ENCODE measurements at regions not wholly inside any gene's neighbourhood (a gene's known extent, or its start where the extent isn't known, plus 50 kb on each side); places are given as distances from the start of the nearest gene placed in this dataset.

DNA sequence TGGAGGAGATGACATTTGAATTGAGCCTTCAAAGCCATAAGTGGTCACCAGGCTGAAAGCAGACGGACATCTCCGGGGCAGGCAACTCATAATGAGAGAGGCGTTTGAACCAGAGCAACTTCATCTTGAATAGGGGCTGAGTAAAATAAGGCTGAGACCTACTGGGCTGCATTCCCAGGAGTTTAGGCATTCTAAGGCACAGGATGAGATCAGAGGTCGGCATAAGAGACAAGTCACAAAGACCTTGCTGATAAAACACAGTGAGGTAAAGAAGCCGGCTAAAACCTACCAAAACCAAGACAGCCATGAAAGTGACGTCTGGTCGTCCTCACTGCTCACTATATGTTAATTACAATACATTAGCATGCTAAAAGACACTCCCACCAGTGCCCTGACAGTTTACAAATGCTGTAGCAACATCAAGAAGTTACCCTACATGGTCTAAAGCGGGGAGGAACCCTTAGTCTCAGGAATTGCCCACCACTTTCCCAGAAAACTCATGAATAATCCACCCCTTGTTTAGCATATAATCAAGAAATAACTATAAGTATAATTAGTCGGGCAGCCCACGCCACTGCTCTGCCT, 194.7 kb upstream of the SOX4 start:
- ChIA-PET CTCF (no interaction called here), POLR2A (no interaction called here)
- no peak overlapping the region for H3K27ac Mint-ChIP-seq
- H3K4me1 Mint-ChIP-seq (ENCODE audit: low read depth): no peaks in the 10 kb centered on the region
- DNase-seq (no peak), ATAC-seq (ENCODE audit: poor library complexity) (no peak)
- no peaks in the 10 kb centered on the region for H3K9me3 ChIP-seq (ENCODE audit: control insufficient read depth in 1 of 2, insufficient read depth in 1 of 2, low read length in 2 of 2)
- H3K4me3 Mint-ChIP-seq: no peak overlapping the region
- no peak overlapping the region for H3K27ac ChIP-seq (ENCODE audit: low read depth in 1 of 2, low read length in 2 of 2)
- TF ChIP-seq, protein P1, sequence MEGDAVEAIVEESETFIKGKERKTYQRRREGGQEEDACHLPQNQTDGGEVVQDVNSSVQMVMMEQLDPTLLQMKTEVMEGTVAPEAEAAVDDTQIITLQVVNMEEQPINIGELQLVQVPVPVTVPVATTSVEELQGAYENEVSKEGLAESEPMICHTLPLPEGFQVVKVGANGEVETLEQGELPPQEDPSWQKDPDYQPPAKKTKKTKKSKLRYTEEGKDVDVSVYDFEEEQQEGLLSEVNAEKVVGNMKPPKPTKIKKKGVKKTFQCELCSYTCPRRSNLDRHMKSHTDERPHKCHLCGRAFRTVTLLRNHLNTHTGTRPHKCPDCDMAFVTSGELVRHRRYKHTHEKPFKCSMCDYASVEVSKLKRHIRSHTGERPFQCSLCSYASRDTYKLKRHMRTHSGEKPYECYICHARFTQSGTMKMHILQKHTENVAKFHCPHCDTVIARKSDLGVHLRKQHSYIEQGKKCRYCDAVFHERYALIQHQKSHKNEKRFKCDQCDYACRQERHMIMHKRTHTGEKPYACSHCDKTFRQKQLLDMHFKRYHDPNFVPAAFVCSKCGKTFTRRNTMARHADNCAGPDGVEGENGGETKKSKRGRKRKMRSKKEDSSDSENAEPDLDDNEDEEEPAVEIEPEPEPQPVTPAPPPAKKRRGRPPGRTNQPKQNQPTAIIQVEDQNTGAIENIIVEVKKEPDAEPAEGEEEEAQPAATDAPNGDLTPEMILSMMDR (IDR thresholded peaks at IDR 0.05): no peak
- no peaks in the 10 kb centered on the region for H3K27me3 ChIP-seq (ENCODE audit: control insufficient read depth in 1 of 2, insufficient read depth in 2 of 2, low read length in 2 of 2)
- H3K4me1 ChIP-seq (ENCODE audit: insufficient read depth, low read length): no peaks in the 10 kb centered on the region
- H3K36me3 Mint-ChIP-seq (ENCODE audit: low read depth): no peaks in the 10 kb centered on the region
- H3K27me3 Mint-ChIP-seq: no peaks in the 10 kb centered on the region
- no peak overlapping the region for H3K4me3 ChIP-seq (ENCODE audit: low read length)
- intact Hi-C loops (cut with DNase I, micrococcal nuclease): no loop called here
- H3K9me3 Mint-ChIP-seq: no peaks in the 10 kb centered on the region
- no peaks in the 10 kb centered on the region for H3K36me3 ChIP-seq (ENCODE audit: insufficient read depth, low read length)

GRCh38 chr6:21402368-21402767, 191.2 kb upstream of the SOX4 start:
- no peak overlapping the region for H3K4me3 Mint-ChIP-seq
- ATAC-seq (ENCODE audit: poor library complexity) (no peak), DNase-seq (no peak)
- no peaks in the 10 kb centered on the region for H3K36me3 ChIP-seq (ENCODE audit: insufficient read depth, low read length)
- no peaks in the 10 kb centered on the region for H3K27me3 Mint-ChIP-seq
- no peak overlapping the region for H3K27ac Mint-ChIP-seq
- TF ChIP-seq, protein P1 (IDR thresholded peaks at IDR 0.05): no peak
- no peaks in the 10 kb centered on the region for H3K27me3 ChIP-seq (ENCODE audit: control insufficient read depth in 1 of 2, insufficient read depth in 2 of 2, low read length in 2 of 2)
- no peaks in the 10 kb centered on the region for H3K9me3 ChIP-seq (ENCODE audit: control insufficient read depth in 1 of 2, insufficient read depth in 1 of 2, low read length in 2 of 2)
- H3K4me3 ChIP-seq (ENCODE audit: low read length): no peak overlapping the region
- H3K4me1 ChIP-seq (ENCODE audit: insufficient read depth, low read length): no peaks in the 10 kb centered on the region
- H3K36me3 Mint-ChIP-seq (ENCODE audit: low read depth): no peaks in the 10 kb centered on the region
- H3K9me3 Mint-ChIP-seq: no peaks in the 10 kb centered on the region
- intact Hi-C loops (cut with DNase I, micrococcal nuclease): no loop called here
- no peaks in the 10 kb centered on the region for H3K4me1 Mint-ChIP-seq (ENCODE audit: low read depth)
- H3K27ac ChIP-seq (ENCODE audit: low read depth in 1 of 2, low read length in 2 of 2): no peak overlapping the region
- POLR2A ChIA-PET: no interaction called here
- CTCF ChIA-PET: no interaction called here

GRCh38 chr6:21404577-21404976, 189.0 kb upstream of the SOX4 start:
- no peaks in the 10 kb centered on the region for H3K27me3 ChIP-seq (ENCODE audit: control insufficient read depth in 1 of 2, insufficient read depth in 2 of 2, low read length in 2 of 2)
- no peaks in the 10 kb centered on the region for H3K9me3 ChIP-seq (ENCODE audit: control insufficient read depth in 1 of 2, insufficient read depth in 1 of 2, low read length in 2 of 2)
- TF ChIP-seq, protein P1 (IDR thresholded peaks at IDR 0.05): no peak
- H3K4me1 ChIP-seq (ENCODE audit: insufficient read depth, low read length): no peaks in the 10 kb centered on the region
- no peak overlapping the region for H3K4me3 ChIP-seq (ENCODE audit: low read length)
- H3K36me3 Mint-ChIP-seq (ENCODE audit: low read depth): no peaks in the 10 kb centered on the region
- H3K4me3 Mint-ChIP-seq: no peak overlapping the region
- peaks cover 3% of the 10 kb centered on the region for H3K27me3 Mint-ChIP-seq
- H3K27ac Mint-ChIP-seq: no peak overlapping the region
- H3K4me1 Mint-ChIP-seq (ENCODE audit: low read depth): no peaks in the 10 kb centered on the region
- CTCF ChIA-PET: no interaction called here
- intact Hi-C loops (cut with DNase I, micrococcal nuclease): no loop called here
- POLR2A ChIA-PET: no interaction called here
- no peaks in the 10 kb centered on the region for H3K36me3 ChIP-seq (ENCODE audit: insufficient read depth, low read length)
- no peak for ATAC-seq (ENCODE audit: poor library complexity)
- H3K9me3 Mint-ChIP-seq: peaks cover 3% of the 10 kb centered on the region
- no peak overlapping the region for H3K27ac ChIP-seq (ENCODE audit: low read depth in 1 of 2, low read length in 2 of 2)
- no peak for DNase-seq

All from CD4-positive, alpha-beta T cell (primary cell).